ENCODE measurements at regions not wholly inside any gene's neighbourhood (a gene's known extent, or its start where the extent isn't known, plus 50 kb on each side); places are given as distances from the start of the nearest gene placed in this dataset.
"Not testable (repeated sequence)": the region's sequence is repeated elsewhere in the genome, so short reads cannot be mapped to it uniquely, and the experiment has no call there.

DNA sequence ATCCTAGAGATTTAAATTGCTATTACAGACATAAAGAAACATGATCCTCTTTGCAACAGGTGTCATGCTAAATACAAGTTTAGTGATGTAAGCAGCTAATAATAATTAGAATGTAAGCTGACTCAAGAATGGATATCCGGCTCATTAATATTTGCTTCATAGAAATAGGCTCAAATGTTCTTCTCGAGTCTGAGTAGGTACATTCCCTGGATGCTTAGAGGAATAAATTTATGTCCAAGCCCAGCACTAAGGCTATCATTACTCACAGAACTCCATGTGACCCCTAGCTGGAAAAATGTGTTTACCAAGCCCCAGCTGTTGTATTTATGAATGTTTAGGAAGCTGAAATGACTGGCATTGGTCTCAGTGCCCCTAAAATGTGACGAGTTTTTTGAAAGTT lies 87.6 kb upstream of the TSPAN7 start:
- DNase-seq, result peak; percentile 0

DNA sequence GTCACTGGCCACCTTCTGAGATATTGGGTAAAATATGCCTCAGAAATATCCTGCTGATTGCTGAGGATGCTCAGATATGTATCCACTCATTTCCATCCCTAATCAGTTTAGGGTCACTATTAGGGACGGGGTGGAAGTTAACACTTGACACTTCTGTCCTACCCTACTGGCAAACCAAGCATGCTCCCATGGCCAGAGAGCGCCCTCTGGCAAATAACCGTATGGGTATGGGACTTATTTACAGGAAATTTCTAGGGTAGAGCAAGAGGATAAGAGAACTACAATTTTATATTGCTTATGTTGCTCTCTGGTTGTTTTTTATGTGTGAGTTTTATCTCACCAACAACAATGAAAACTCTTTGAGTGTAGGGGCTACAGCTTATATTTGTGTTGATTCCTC lies 86.8 kb upstream of the TSPAN7 start:
- peak; percentile 19 for DNase-seq

DNA sequence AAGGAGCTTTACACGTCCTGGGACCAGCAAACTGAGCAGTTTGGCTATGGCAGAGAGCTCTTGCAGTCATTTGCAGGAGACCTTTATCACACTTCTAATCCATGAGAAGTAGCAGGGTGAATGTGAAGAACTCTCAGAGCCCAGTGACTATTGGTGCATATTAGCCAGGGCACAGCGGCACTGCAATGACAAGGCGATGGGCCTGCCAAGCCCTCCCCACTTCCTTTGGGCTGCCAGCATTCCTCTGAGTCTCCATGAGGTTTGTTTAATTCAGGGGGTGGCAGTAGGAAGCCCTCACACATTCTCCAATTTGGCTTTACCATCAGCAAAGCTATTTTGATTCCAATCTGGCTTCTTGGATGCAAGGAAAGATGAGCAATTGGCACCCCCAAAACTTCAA lies 79.2 kb upstream of the TSPAN7 start:
- DNase-seq, result no peak

DNA sequence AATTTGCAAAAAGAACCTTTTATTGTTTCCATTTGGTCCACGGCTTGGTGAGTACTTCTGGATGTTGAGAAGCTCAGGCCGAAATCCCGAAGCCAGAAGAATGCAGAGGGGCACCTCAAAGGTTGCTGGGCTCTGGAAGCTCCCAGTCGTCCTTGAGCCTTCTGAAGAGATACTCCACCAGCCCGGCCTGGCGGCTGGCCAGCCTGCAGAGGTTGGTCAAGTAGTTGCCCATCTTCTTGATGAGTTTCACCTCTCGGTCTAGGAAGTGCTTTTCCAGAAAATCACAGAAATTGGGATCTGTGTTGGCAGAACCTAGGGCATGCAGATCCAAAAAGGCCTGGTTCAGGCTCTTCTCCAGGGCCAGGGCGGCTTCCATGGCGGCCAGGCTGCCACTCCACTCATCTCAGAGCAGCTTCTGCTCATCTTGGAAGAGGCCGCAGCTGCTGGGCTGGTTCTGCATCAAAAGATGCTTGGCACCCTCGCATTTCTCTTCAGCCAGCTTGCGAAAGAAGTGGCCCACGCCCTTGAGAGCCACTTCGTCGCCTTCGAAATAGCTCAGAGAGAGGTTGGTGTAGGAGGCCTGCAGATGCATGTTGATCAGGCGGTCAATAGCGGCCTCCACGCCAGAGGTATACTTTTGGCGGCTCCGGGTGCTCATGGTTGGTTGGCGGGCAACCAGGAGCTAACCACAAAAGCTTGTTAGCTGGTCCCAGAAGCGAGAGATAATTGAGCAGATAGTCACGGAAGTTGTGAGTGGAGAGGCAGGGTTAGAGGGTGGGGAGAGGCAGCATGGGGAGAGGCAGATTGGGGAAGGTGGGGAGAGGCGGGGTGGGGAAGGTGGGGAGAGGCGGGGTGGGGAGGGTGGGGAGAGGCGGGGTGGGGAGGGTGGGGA lies 76.5 kb upstream of the TSPAN7 start:
- no peak for DNase-seq

DNA sequence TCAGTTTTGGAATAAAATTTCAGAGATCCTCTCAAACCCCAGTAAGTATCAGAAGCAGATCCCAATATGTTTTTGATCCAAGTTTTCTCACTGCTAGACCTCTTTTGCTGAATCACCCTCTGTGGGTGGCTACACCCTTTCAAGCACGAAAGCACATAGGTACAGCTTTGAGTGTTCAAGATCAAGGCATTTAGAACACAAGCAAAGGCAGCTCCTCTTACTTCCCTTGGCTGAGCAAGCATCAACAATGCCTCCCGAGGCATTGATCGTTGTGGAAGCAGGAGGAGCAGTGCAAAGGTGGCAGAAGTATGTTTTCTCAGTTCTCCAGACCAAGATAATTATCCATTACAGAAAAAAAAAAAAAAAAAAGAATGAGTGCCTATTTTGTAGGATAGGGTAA lies 72.0 kb upstream of the TSPAN7 start:
- DNase-seq, result no peak

DNA sequence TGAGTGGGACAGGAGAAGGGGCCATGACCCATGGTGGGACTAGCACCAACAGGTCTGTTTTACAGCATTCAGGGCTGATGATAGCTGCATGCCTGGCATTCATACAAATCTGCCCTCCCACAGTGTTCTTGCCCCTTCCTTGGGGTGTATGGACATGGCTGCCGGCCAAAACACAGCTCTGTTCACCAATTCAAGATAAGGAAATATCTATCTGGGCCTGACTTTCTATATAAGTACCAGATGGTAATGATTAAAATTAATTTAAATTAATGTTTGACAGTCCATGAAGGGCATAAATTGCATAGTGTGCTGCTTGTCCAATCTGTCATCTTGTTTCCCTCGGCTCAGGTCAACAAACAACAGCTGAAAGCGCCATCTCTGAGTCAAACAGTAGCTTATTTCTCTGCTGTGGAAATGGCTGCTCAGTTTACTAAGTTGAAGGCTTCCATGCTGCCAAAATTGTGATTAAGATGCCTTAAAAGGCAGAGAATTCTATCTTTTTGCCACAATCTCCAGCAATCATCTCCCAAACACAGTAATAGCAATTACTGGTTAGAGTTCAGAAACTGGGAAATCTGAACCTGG lies 67.0 kb upstream of the TSPAN7 start:
- no peak for DNase-seq

DNA sequence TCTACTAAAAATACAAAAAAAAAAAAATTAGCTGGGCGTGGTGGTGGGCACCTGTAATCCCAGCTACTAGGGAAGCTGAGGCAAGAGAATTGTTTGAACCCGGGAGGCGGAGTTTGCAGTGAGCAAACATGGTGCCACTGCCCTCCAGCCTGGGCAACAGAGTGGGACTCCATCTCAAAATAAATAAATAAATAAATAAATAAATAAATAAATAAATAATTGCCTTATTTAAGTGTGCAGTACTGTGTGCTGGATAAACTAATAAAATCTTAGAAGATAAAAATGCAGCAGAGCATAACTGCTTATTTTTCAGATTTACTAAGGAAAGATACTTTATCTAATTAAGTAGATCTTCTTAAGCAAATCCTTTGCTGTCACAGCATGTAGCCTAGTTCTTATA lies 61.7 kb upstream of the TSPAN7 start:
- not testable (repeated sequence) for DNase-seq

DNA sequence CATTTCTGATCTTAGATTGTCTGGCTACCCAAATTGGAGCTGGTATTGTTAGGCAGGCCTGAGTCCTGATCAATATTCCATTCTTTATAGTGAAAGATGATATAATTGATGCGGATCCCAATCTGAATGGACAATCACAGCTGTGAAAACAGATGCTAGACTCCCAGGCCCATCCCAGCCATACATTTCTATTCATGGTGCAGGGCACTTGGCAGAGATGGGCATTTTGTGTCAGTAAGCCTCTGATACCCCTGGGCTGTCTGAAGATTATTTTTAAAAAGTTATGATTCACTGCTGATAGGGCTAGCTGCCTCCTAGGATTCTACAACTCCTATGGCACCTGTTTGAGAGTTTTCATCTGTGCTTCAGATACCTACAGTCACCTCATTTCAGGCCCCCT lies 61.2 kb upstream of the TSPAN7 start:
- DNase-seq, result peak; percentile 60

DNA sequence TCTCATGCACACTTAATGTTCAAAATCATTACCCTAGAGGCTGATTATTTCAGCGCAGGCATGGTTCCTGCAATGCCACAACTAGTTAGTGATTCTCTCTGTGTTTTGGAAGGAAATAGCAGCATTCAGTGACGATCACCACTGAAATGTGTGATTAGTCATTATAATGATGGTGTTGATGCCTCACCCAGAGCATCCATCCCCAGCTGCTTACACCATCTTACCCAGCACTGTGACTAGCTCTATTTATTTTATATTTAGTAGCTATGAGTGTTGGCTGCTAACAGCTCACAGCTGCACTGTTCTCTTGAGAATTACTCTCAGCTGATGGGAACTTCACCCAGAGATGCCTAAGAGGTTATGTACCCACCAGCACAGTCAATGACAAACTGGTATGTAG lies 60.5 kb upstream of the TSPAN7 start:
- no peak for DNase-seq

DNA sequence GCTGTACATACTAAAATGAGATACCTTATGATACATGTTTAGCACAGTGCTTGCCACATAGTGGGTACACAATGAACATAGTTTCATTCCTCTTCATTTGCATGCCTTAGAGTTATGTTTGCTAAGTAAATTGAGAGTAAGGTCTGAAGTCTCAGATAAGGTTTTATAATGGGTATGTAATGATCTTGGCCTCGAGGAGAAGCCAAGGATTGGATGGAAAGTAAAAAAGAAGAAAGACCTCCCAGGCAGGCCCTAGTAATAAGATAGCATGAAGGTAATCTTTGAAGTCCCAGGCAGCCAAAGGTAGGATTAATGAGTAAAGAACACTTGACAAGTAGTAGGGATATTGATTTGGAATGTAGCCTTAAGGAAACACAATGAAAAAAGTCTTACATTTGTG lies 55.8 kb upstream of the TSPAN7 start:
- no peak for DNase-seq

Measured in NCI-H82 (cell line).